ENCODE measurements at regions not wholly inside any gene's neighbourhood (a gene's known extent, or its start where the extent isn't known, plus 50 kb on each side); places are given as distances from the start of the nearest gene placed in this dataset.

DNA sequence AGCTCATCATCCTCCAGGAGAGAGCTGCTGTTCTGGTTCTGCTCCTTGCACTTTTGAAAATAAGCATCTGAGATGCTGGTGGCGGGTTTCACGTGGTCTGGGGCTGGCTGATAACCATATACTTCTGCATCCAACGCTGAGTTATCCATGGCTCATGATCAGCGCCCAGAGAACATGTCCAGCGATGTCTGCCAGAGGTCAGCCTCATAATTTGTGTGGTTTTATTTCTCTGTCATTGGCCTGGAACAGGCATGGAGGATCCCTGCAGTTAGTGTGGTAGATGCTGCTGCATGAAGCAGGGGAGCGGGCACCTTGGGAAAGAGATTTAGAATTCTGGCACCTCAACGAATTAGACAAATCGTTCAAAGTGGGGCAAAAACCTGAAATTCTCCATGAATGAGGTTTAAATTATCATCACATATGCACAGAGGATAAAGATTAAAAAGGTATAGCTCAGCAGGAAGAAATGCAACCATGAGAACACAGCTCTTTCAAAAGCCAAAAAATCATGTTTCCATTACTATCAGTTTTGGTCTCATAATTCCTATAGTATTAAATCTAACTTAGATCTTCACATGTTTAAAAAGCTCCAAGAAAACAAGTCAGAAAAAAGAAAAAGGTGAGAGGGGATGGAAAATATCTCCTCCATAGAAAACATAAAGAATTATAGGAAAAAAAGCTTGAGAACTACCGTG lies 157.2 kb downstream of the SOD2 start:
- no peaks in the 10 kb centered on the region; the same call in 1 of the 2 replicates for H4K20me1 ChIP-seq (replicated peaks; ENCODE audit: control insufficient read depth, insufficient read depth, low read length)
- no peaks in the 10 kb centered on the region for H3K9me1 ChIP-seq (ENCODE audit: control insufficient read depth, insufficient read depth, low read length)
- no peak overlapping the region; a peak in 1 of 4 replicates for H3K9ac ChIP-seq (ENCODE audit: insufficient read depth in 1 of 2, low read depth in 2 of 2, low read length in 2 of 2)
- no peaks in the 10 kb centered on the region for H3K36me3 ChIP-seq (ENCODE audit: control insufficient read depth, insufficient read depth, low read length)
- H3K9me3 ChIP-seq (replicated peaks; ENCODE audit: control insufficient read depth, insufficient read depth, low read depth, low read length): no peaks in the 10 kb centered on the region
- H3K4me2 ChIP-seq (ENCODE audit: insufficient read depth, low read length): no peak overlapping the region
- POLR2A ChIA-PET: no interaction called here
- no peaks in the 10 kb centered on the region for H3K4me1 ChIP-seq (replicated peaks in 1 of 2; ENCODE audit: control insufficient read depth in 2 of 2, insufficient read depth in 2 of 2, low read length in 2 of 2)
- FAIRE-seq (no peak), DNase-seq (ENCODE audit: extremely low read depth in 1 of 4, low spot score in 3 of 4) (no peak), ATAC-seq (no peak)
- H3K79me2 ChIP-seq (ENCODE audit: control insufficient read depth, insufficient read depth, low read length): no peaks in the 10 kb centered on the region
- CTCF ChIA-PET (ENCODE audit: low intra/inter-chr PET ratio): no interaction called here
- H3K27me3 ChIP-seq (ENCODE audit: control insufficient read depth in 2 of 2, insufficient read depth in 2 of 2, low read length in 2 of 2): peaks cover 7 to 39% of the 10 kb centered on the region in 2 experiments; a peak in 4 of 5 replicates
- BruUV-seq (replicated peaks): no TSS peak
- no peak overlapping the region for H2AFZ ChIP-seq (ENCODE audit: low read depth, low read length)
- 0% methylated on average over 9 of the region's 9 CpGs for WGBS (ENCODE audit: insufficient coverage, low coverage, missing lambda C conversion rate)
- H3K27ac ChIP-seq (ENCODE audit: extremely low read depth, low read depth, low read length): no peak overlapping the region
- in situ Hi-C loops (cut with MboI) (no loop called here), intact Hi-C loops (cut with micrococcal nuclease) (no loop called here)
- TF ChIP-seq ZNF431 (CRISPR knock-in tag; IDR thresholded peaks at IDR 0.05) (no peak), SMARCB1 (IDR thresholded peaks at IDR 0.05; ENCODE audit: insufficient read length, low read depth) (no peak), PURB (CRISPR knock-in tag; IDR thresholded peaks at IDR 0.05; ENCODE audit: low read depth) (no peak)
- H3K4me3 ChIP-seq: no peak overlapping the region

DNA sequence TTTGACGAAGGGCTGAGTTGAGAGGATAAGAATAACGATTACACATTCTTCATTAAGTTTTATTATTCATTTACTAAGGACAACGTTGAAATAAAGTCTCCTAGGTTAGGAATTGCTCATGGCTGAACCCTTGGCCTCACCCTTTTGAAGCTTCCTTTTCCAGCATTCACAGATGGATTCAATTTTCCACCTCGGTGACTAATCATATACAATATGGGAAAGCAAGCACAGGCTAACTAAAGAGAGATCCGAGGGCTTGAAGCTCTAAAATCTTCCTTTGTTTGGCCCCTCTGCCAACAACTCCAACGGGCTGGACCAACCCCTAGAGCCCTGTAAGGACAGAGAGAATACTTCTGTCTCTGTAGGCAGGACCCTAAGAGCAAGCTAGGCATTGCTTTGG lies 159.5 kb downstream of the SOD2 start:
- ATAC-seq (no peak), FAIRE-seq (no peak), DNase-seq (ENCODE audit: extremely low read depth in 1 of 4, low spot score in 3 of 4) (no peak)
- in situ Hi-C loops (cut with MboI) (no loop called here), intact Hi-C loops (cut with micrococcal nuclease) (no loop called here)
- H3K27ac ChIP-seq (ENCODE audit: extremely low read depth, low read depth, low read length): no peak overlapping the region
- no peaks in the 10 kb centered on the region for H3K9me3 ChIP-seq (replicated peaks; ENCODE audit: control insufficient read depth, insufficient read depth, low read depth, low read length)
- no peak overlapping the region for H3K4me3 ChIP-seq
- H3K36me3 ChIP-seq (ENCODE audit: control insufficient read depth, insufficient read depth, low read length): no peaks in the 10 kb centered on the region
- peaks cover 18 to 48% of the 10 kb centered on the region in 2 experiments; a peak in 4 of 5 replicates for H3K27me3 ChIP-seq (ENCODE audit: control insufficient read depth in 2 of 2, insufficient read depth in 2 of 2, low read length in 2 of 2)
- H3K4me1 ChIP-seq (replicated peaks in 1 of 2; ENCODE audit: control insufficient read depth in 2 of 2, insufficient read depth in 2 of 2, low read length in 2 of 2): no peaks in the 10 kb centered on the region
- H3K4me2 ChIP-seq (ENCODE audit: insufficient read depth, low read length): no peak overlapping the region
- POLR2A ChIA-PET: no interaction called here
- H4K20me1 ChIP-seq (replicated peaks; ENCODE audit: control insufficient read depth, insufficient read depth, low read length): peaks cover 3% of the 10 kb centered on the region; the same call in 1 of the 2 replicates
- CTCF ChIA-PET (ENCODE audit: low intra/inter-chr PET ratio): no interaction called here
- H3K9ac ChIP-seq (ENCODE audit: insufficient read depth in 1 of 2, low read depth in 2 of 2, low read length in 2 of 2): no peak overlapping the region
- WGBS (ENCODE audit: insufficient coverage, low coverage, missing lambda C conversion rate): 3% methylated on average over 6 of the region's 6 CpGs
- H3K79me2 ChIP-seq (ENCODE audit: control insufficient read depth, insufficient read depth, low read length): no peaks in the 10 kb centered on the region
- H3K9me1 ChIP-seq (ENCODE audit: control insufficient read depth, insufficient read depth, low read length): no peaks in the 10 kb centered on the region
- H2AFZ ChIP-seq (ENCODE audit: low read depth, low read length): no peak overlapping the region
- no TSS peak for BruUV-seq (replicated peaks)
- TF ChIP-seq CHD2 (IDR thresholded peaks at IDR 0.05; ENCODE audit: low read depth, low read length) (no peak), EGR1 (conservative IDR thresholded peaks at IDR 0.05) (no peak), HMG20A (CRISPR knock-in tag; conservative IDR thresholded peaks at IDR 0.05) (no peak), RAD21 (CRISPR knock-in tag; conservative IDR thresholded peaks at IDR 0.05 in 1 of 2, IDR thresholded peaks at IDR 0.05 in 1 of 2) (no peak), FUS (optimal IDR thresholded peaks at IDR 0.05; ENCODE audit: low read depth, low read length) (no peak), PURB (CRISPR knock-in tag; IDR thresholded peaks at IDR 0.05; ENCODE audit: low read depth) (no peak), POLR2G (IDR thresholded peaks at IDR 0.05; ENCODE audit: low read depth, low read length) (no peak), RBBP5 (IDR thresholded peaks at IDR 0.05; ENCODE audit: borderline replicate concordance, insufficient read depth, low read length, poor library complexity, severe bottlenecking) (no peak)
- TF ChIP-seq, protein P1, sequence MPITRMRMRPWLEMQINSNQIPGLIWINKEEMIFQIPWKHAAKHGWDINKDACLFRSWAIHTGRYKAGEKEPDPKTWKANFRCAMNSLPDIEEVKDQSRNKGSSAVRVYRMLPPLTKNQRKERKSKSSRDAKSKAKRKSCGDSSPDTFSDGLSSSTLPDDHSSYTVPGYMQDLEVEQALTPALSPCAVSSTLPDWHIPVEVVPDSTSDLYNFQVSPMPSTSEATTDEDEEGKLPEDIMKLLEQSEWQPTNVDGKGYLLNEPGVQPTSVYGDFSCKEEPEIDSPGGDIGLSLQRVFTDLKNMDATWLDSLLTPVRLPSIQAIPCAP (CRISPR knock-in tag; IDR thresholded peaks at IDR 0.05; ENCODE audit: borderline replicate concordance): no peak
- TF ChIP-seq, protein P2, sequence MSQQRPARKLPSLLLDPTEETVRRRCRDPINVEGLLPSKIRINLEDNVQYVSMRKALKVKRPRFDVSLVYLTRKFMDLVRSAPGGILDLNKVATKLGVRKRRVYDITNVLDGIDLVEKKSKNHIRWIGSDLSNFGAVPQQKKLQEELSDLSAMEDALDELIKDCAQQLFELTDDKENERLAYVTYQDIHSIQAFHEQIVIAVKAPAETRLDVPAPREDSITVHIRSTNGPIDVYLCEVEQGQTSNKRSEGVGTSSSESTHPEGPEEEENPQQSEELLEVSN (IDR thresholded peaks at IDR 0.05; ENCODE audit: borderline replicate concordance in 1 of 2, extremely low read depth in 1 of 2, insufficient read depth in 1 of 2, insufficient read length in 1 of 2, low read depth in 1 of 2, low read length in 1 of 2, poor library complexity in 1 of 2, severe bottlenecking in 1 of 2): no peak

All from K562 (cell line).